WTC11 (cell line): ENCODE measurements at regions not wholly inside any gene's neighbourhood (a gene's known extent, or its start where the extent isn't known, plus 50 kb on each side); places are given as distances from the start of the nearest gene placed in this dataset.

ENCODE experiments used
- ATAC-seq: fragments of 200-7000 bp; cut with Tn5 transposase; 2 replicates; pipeline ENCODE4 v1.10.0; 2021; ENCODE audit warnings: mild to moderate bottlenecking, moderate library complexity
- CTCF ChIA-PET: fragments of 300-600 bp; sonication (Branson Sonifier 250); formaldehyde crosslinking; loops from one replicate; lab custom pipeline; 2021; ENCODE audit warnings: antibody characterized with exemption; lab: Charles Lee
- POLR2A ChIA-PET: fragments of 350-600 bp; sonication (Branson Sonifier 250); formaldehyde crosslinking; loops from one replicate; lab custom pipeline; 2021; ENCODE audit warnings: antibody characterized with exemption; lab: Charles Lee
- DNase-seq: peaks from one replicate; pipeline ENCODE4 v3.0.0; 2021; ENCODE audit warnings: low spot score
- H3K27ac Mint-ChIP-seq: 2 replicates; pipeline ENCODE4 v1.8.0; 2021; ENCODE audit warnings: mixed read lengths
- H3K27me3 Mint-ChIP-seq: 2 replicates; pipeline ENCODE4 v1.8.0; 2021; ENCODE audit warnings: low read depth, mild to moderate bottlenecking, moderate library complexity, mixed read lengths
- H3K36me3 Mint-ChIP-seq: 2 replicates; pipeline ENCODE4 v1.8.0; 2021; ENCODE audit warnings: mixed read lengths
- H3K4me1 Mint-ChIP-seq: 2 replicates; pipeline ENCODE4 v1.8.0; 2022; ENCODE audit warnings: mixed read lengths
- H3K4me3 Mint-ChIP-seq: 2 replicates; pipeline ENCODE4 v1.8.0; 2021; ENCODE audit warnings: mild to moderate bottlenecking, moderate library complexity, mixed read lengths
- H3K9me3 Mint-ChIP-seq: 2 replicates; pipeline ENCODE4 v1.8.0; 2021; ENCODE audit warnings: mixed read lengths
- EMX1 ChIP-seq: fragments of 250-450 bp; sonication (Bioruptor Pico); IDR thresholded peaks from 2 replicates; pipeline ENCODE4 v1.8.0; 2021; ENCODE audit warnings: mild to moderate bottlenecking
- ETV6 ChIP-seq: sonication (generic); formaldehyde crosslinking; IDR thresholded peaks from 2 replicates; pipeline ENCODE4 v1.8.1; 2022; ENCODE audit warnings: mild to moderate bottlenecking, missing genetic modification reagents
- FOXP1 ChIP-seq: sonication (generic); formaldehyde crosslinking; IDR thresholded peaks from 2 replicates; pipeline ENCODE4 v1.8.0; 2022; ENCODE audit warnings: missing genetic modification reagents, mild to moderate bottlenecking, moderate library complexity, borderline replicate concordance
- NFYB ChIP-seq: sonication (generic); formaldehyde crosslinking; conservative IDR thresholded peaks from 2 replicates; pipeline ENCODE4 v1.8.0; 2022; ENCODE audit warnings: low read depth, missing genetic modification reagents
- SMAD4 ChIP-seq: sonication (generic); formaldehyde crosslinking; IDR thresholded peaks from 2 replicates; pipeline ENCODE4 v1.8.0; 2022; ENCODE audit warnings: mild to moderate bottlenecking, missing genetic modification reagents
- ZNF219 ChIP-seq: sonication (generic); formaldehyde crosslinking; IDR thresholded peaks from 2 replicates; pipeline ENCODE4 v1.8.0; 2023; ENCODE audit warnings: missing genetic modification reagents, mild to moderate bottlenecking, borderline replicate concordance
- TF ChIP-seq, protein P1 (sequence below): sonication (generic); formaldehyde crosslinking; IDR thresholded peaks from 2 replicates; pipeline ENCODE4 v1.8.1; 2023; ENCODE audit warnings: mild to moderate bottlenecking, missing genetic modification reagents, borderline replicate concordance
- TF ChIP-seq, protein P2 (sequence below): sonication (generic); formaldehyde crosslinking; IDR thresholded peaks from 2 replicates; pipeline ENCODE4 v1.8.1; 2022; ENCODE audit warnings: mild to moderate bottlenecking, moderate library complexity, missing genetic modification reagents
- TF ChIP-seq, protein P3 (sequence below): sonication (generic); formaldehyde crosslinking; IDR thresholded peaks from 2 replicates; pipeline ENCODE4 v1.8.0; 2022; ENCODE audit warnings: missing genetic modification reagents
- TF ChIP-seq, protein P4 (sequence below): sonication (generic); formaldehyde crosslinking; IDR thresholded peaks from 2 replicates; pipeline ENCODE4 v1.8.0; 2023; ENCODE audit warnings: missing genetic modification reagents, mild to moderate bottlenecking, borderline replicate concordance
- TF ChIP-seq, protein P5 (sequence below): sonication (generic); formaldehyde crosslinking; IDR thresholded peaks from 2 replicates; pipeline ENCODE4 v1.8.0; 2022; ENCODE audit warnings: mild to moderate bottlenecking, missing genetic modification reagents
- TF ChIP-seq, protein P6 (sequence below): sonication (generic); formaldehyde crosslinking; IDR thresholded peaks from 2 replicates; pipeline ENCODE4 v1.8.1; 2022; ENCODE audit warnings: low read depth, missing genetic modification reagents, borderline replicate concordance
- TF ChIP-seq, protein P7 (sequence below): fragments of 250-450 bp; sonication (Bioruptor Pico); conservative IDR thresholded peaks from 2 replicates; pipeline ENCODE4 v1.9.0; 2021; ENCODE audit warnings: mild to moderate bottlenecking
- TF ChIP-seq, protein P8 (sequence below): fragments of 250-450 bp; sonication (Bioruptor Pico); IDR thresholded peaks from 2 replicates; pipeline ENCODE4 v2.1.2; 2022; ENCODE audit warnings: mild to moderate bottlenecking, moderate library complexity

DNA sequence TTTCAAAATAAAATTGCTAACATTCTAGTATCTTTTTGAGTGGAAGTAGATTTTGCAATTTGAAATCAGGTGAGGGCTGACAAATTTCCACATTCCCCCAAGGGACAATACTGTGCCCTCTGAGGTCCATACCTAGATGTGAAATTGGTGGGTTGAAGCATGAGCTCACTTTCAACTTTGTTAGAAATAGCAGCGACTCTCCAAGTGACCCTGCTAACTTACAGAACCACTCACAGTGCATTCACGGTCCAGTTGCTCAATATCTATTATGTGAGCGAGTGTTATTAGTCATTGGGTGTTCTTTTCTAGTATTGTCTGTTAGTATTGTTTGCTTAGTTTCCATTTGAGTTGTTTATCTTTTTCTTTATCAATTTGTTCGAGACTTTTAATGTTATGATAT lies 53.6 kb upstream of the ASB17 start (continued):
- TF ChIP-seq, protein P1, sequence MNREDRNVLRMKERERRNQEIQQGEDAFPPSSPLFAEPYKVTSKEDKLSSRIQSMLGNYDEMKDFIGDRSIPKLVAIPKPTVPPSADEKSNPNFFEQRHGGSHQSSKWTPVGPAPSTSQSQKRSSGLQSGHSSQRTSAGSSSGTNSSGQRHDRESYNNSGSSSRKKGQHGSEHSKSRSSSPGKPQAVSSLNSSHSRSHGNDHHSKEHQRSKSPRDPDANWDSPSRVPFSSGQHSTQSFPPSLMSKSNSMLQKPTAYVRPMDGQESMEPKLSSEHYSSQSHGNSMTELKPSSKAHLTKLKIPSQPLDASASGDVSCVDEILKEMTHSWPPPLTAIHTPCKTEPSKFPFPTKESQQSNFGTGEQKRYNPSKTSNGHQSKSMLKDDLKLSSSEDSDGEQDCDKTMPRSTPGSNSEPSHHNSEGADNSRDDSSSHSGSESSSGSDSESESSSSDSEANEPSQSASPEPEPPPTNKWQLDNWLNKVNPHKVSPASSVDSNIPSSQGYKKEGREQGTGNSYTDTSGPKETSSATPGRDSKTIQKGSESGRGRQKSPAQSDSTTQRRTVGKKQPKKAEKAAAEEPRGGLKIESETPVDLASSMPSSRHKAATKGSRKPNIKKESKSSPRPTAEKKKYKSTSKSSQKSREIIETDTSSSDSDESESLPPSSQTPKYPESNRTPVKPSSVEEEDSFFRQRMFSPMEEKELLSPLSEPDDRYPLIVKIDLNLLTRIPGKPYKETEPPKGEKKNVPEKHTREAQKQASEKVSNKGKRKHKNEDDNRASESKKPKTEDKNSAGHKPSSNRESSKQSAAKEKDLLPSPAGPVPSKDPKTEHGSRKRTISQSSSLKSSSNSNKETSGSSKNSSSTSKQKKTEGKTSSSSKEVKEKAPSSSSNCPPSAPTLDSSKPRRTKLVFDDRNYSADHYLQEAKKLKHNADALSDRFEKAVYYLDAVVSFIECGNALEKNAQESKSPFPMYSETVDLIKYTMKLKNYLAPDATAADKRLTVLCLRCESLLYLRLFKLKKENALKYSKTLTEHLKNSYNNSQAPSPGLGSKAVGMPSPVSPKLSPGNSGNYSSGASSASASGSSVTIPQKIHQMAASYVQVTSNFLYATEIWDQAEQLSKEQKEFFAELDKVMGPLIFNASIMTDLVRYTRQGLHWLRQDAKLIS = no peak
- TF ChIP-seq SMAD4 = no peak

DNA sequence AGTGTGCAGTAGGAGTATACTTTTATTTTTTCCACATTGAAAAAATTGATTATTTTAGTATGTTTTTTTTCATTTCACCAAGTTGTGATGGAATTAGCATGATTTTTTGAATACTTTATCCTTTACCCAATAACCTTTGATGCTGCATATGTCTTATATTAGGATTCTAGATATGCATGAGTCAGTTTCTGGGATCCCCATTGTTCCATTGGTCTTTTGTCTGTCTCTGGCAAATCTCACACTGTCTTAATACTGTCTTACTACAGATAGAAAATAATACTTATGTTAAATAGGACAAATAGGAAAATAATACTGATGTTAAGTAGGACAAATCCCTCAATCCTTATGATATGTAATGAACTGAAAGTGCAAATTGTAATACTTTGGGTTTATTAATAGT lies 54.3 kb upstream of the ASB17 start:
- no peak for ATAC-seq
- Mint-ChIP-seq H3K4me3 (no peak overlapping the region), H3K27ac (no peak overlapping the region)

More for the DNA sequence above, 54.3 kb upstream of the ASB17 start:
- no peak for DNase-seq
- Mint-ChIP-seq H3K9me3 (peaks cover 21% of the 10 kb centered on the region), H3K4me1 (0 out of 2 replicates have a peak, but pooled peaks cover 3% of the 10 kb centered on the region), H3K27me3 (no peaks in the 10 kb centered on the region; the same call in 1 of the 2 replicates), H3K36me3 (peaks cover 8% of the 10 kb centered on the region)
- TF ChIP-seq, protein P2, sequence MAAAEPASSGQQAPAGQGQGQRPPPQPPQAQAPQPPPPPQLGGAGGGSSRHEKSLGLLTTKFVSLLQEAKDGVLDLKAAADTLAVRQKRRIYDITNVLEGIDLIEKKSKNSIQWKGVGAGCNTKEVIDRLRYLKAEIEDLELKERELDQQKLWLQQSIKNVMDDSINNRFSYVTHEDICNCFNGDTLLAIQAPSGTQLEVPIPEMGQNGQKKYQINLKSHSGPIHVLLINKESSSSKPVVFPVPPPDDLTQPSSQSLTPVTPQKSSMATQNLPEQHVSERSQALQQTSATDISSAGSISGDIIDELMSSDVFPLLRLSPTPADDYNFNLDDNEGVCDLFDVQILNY (CRISPR knock-in tag) = no peak
- TF ChIP-seq, protein P3, sequence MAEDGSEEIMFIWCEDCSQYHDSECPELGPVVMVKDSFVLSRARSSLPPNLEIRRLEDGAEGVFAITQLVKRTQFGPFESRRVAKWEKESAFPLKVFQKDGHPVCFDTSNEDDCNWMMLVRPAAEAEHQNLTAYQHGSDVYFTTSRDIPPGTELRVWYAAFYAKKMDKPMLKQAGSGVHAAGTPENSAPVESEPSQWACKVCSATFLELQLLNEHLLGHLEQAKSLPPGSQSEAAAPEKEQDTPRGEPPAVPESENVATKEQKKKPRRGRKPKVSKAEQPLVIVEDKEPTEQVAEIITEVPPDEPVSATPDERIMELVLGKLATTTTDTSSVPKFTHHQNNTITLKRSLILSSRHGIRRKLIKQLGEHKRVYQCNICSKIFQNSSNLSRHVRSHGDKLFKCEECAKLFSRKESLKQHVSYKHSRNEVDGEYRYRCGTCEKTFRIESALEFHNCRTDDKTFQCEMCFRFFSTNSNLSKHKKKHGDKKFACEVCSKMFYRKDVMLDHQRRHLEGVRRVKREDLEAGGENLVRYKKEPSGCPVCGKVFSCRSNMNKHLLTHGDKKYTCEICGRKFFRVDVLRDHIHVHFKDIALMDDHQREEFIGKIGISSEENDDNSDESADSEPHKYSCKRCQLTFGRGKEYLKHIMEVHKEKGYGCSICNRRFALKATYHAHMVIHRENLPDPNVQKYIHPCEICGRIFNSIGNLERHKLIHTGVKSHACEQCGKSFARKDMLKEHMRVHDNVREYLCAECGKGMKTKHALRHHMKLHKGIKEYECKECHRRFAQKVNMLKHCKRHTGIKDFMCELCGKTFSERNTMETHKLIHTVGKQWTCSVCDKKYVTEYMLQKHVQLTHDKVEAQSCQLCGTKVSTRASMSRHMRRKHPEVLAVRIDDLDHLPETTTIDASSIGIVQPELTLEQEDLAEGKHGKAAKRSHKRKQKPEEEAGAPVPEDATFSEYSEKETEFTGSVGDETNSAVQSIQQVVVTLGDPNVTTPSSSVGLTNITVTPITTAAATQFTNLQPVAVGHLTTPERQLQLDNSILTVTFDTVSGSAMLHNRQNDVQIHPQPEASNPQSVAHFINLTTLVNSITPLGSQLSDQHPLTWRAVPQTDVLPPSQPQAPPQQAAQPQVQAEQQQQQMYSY (CRISPR knock-in tag) = no peak
- TF ChIP-seq, protein P4, sequence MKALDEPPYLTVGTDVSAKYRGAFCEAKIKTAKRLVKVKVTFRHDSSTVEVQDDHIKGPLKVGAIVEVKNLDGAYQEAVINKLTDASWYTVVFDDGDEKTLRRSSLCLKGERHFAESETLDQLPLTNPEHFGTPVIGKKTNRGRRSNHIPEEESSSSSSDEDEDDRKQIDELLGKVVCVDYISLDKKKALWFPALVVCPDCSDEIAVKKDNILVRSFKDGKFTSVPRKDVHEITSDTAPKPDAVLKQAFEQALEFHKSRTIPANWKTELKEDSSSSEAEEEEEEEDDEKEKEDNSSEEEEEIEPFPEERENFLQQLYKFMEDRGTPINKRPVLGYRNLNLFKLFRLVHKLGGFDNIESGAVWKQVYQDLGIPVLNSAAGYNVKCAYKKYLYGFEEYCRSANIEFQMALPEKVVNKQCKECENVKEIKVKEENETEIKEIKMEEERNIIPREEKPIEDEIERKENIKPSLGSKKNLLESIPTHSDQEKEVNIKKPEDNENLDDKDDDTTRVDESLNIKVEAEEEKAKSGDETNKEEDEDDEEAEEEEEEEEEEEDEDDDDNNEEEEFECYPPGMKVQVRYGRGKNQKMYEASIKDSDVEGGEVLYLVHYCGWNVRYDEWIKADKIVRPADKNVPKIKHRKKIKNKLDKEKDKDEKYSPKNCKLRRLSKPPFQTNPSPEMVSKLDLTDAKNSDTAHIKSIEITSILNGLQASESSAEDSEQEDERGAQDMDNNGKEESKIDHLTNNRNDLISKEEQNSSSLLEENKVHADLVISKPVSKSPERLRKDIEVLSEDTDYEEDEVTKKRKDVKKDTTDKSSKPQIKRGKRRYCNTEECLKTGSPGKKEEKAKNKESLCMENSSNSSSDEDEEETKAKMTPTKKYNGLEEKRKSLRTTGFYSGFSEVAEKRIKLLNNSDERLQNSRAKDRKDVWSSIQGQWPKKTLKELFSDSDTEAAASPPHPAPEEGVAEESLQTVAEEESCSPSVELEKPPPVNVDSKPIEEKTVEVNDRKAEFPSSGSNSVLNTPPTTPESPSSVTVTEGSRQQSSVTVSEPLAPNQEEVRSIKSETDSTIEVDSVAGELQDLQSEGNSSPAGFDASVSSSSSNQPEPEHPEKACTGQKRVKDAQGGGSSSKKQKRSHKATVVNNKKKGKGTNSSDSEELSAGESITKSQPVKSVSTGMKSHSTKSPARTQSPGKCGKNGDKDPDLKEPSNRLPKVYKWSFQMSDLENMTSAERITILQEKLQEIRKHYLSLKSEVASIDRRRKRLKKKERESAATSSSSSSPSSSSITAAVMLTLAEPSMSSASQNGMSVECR (CRISPR knock-in tag) = no peak
- TF ChIP-seq, protein P5, sequence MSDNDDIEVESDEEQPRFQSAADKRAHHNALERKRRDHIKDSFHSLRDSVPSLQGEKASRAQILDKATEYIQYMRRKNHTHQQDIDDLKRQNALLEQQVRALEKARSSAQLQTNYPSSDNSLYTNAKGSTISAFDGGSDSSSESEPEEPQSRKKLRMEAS (CRISPR knock-in tag) = no peak
- TF ChIP-seq, protein P6, sequence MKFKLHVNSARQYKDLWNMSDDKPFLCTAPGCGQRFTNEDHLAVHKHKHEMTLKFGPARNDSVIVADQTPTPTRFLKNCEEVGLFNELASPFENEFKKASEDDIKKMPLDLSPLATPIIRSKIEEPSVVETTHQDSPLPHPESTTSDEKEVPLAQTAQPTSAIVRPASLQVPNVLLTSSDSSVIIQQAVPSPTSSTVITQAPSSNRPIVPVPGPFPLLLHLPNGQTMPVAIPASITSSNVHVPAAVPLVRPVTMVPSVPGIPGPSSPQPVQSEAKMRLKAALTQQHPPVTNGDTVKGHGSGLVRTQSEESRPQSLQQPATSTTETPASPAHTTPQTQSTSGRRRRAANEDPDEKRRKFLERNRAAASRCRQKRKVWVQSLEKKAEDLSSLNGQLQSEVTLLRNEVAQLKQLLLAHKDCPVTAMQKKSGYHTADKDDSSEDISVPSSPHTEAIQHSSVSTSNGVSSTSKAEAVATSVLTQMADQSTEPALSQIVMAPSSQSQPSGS (CRISPR knock-in tag) = no peak
- TF ChIP-seq ZNF219 (CRISPR knock-in tag) (no peak), EMX1 (no peak), ETV6 (CRISPR knock-in tag) (no peak), FOXP1 (CRISPR knock-in tag) (no peak), NFYB (CRISPR knock-in tag) (no peak)
- TF ChIP-seq, protein P7, sequence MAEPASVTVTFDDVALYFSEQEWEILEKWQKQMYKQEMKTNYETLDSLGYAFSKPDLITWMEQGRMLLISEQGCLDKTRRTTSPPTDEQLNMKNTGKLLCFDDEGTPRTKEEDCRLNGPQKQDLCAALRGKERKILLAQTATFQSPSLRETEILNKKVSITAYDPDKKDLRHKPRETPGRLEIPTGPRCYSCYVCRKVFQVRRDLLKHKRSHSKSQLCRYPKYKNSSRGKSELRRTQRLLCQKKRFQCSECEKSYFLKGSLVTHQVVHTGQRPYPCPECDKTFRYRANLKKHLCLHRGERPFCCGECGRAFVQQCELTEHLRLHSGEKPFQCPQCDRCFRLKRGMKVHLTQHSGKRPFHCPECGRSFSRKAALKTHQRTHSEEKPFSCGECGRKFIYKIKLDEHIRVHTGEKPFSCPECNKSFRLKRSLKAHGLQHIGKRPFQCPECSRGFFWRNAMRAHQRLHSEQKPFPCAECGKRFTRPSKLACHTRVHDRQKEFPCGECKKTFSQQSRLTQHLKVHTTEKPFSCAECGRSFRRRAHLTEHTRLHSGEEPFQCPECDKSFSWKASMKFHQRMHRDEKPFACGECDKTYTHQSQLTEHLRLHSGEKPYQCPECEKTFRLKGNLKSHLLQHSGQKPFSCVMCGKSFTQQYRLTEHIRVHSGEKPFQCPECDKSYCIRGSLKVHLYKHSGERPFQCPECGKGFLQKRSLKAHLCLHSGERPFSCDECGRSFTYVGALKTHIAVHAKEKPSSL (CRISPR knock-in tag) = no peak
- TF ChIP-seq, protein P8, sequence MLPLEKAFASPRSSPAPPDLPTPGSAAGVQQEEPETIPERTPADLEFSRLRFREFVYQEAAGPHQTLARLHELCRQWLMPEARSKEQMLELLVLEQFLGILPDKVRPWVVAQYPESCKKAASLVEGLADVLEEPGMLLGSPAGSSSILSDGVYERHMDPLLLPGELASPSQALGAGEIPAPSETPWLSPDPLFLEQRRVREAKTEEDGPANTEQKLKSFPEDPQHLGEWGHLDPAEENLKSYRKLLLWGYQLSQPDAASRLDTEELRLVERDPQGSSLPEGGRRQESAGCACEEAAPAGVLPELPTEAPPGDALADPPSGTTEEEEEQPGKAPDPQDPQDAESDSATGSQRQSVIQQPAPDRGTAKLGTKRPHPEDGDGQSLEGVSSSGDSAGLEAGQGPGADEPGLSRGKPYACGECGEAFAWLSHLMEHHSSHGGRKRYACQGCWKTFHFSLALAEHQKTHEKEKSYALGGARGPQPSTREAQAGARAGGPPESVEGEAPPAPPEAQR (CRISPR knock-in tag) = no peak
- POLR2A ChIA-PET = no interaction called here
- CTCF ChIA-PET = interaction anchor here (1.5 kb wide), 1 partner anchor 168 kb away, joined by 3 read pairs; no protein-coding TSS in a partner anchor
